ENCODE measurements at regions not wholly inside any gene's neighbourhood (a gene's known extent, or its start where the extent isn't known, plus 50 kb on each side); places are given as distances from the start of the nearest gene placed in this dataset.

- ChIA-PET CTCF (no interaction called here), POLR2A (ENCODE audit: unreplicated experiment) (no interaction called here)
These were observed 108.9 kb downstream of the NPAP1 start for GRCh38 chr15:24784506-24784905.

More at GRCh38 chr15:24784506-24784905, 108.9 kb downstream of the NPAP1 start:
- H3K4me2 ChIP-seq (ENCODE audit: low read depth, low read length): no peak overlapping the region
- H2AK5ac ChIP-seq (ENCODE audit: low read depth, low read length): no peak overlapping the region
- no peak overlapping the region for H3K56ac ChIP-seq (ENCODE audit: extremely low read depth, insufficient read depth, low read length)
- H3K27me3 ChIP-seq (ENCODE audit: control insufficient read depth, insufficient read depth, low read length): no peaks in the 10 kb centered on the region
- no peak overlapping the region for H2BK15ac ChIP-seq (ENCODE audit: low read depth, low read length)
- H3K27ac ChIP-seq (ENCODE audit: insufficient read depth, low read length): no peak overlapping the region
- H2AK9ac ChIP-seq (replicated peaks; ENCODE audit: low read depth, low read length, poor library complexity): no peak overlapping the region
- H4K8ac ChIP-seq (ENCODE audit: low read depth in 2 of 2, low read length in 2 of 2): no peak overlapping the region
- H3K4me3 ChIP-seq (ENCODE audit: insufficient read depth, low read depth, low read length): no peak overlapping the region
- no peak overlapping the region for H4K91ac ChIP-seq (ENCODE audit: insufficient read depth, low read depth, low read length)
- BruUV-seq (replicated peaks): no TSS peak
- no peak overlapping the region for H4K5ac ChIP-seq (ENCODE audit: low read depth, low read length)
- H2BK20ac ChIP-seq (ENCODE audit: low read depth, low read length): no peak overlapping the region
- in situ Hi-C loops (cut with MboI; ENCODE audit: low sequenced_read_pairs) (no loop called here), dilution Hi-C loops (cut with HindIII; ENCODE audit: low sequenced_read_pairs, unreplicated experiment) (no loop called here), intact Hi-C loops (cut with micrococcal nuclease) (no loop called here)
- ATAC-seq (ENCODE audit: low read depth) (no peak), DNase-seq (no peak)
- H3K4me1 ChIP-seq (ENCODE audit: control insufficient read depth, insufficient read depth, low read length): no peaks in the 10 kb centered on the region
- 0 out of 2 replicates have a peak, but pooled peaks cover 1% of the 10 kb centered on the region for H3K9me3 ChIP-seq (ENCODE audit: control insufficient read depth, insufficient read depth, low read length)
- H3K14ac ChIP-seq (replicated peaks; ENCODE audit: low read depth, low read length): no peak overlapping the region
- H3K18ac ChIP-seq (ENCODE audit: low read depth, low read length): no peak overlapping the region
- H3K23ac ChIP-seq (ENCODE audit: low read depth, low read length): no peak overlapping the region
- no peak for TF ChIP-seq NFE2L2 (IDR thresholded peaks at IDR 0.05; ENCODE audit: low read depth, low read length)
- no peak for TF ChIP-seq RCOR1 (IDR thresholded peaks at IDR 0.05; ENCODE audit: insufficient replicate concordance, low read length)
- TF ChIP-seq FOS (IDR thresholded peaks at IDR 0.05; ENCODE audit: low read depth, low read length): no peak
- no peak for TF ChIP-seq CEBPB (IDR thresholded peaks at IDR 0.05; ENCODE audit: low read depth, low read length)
- TF ChIP-seq BHLHE40 (IDR thresholded peaks at IDR 0.05; ENCODE audit: low read depth, low read length): no peak
- TF ChIP-seq, protein P1, sequence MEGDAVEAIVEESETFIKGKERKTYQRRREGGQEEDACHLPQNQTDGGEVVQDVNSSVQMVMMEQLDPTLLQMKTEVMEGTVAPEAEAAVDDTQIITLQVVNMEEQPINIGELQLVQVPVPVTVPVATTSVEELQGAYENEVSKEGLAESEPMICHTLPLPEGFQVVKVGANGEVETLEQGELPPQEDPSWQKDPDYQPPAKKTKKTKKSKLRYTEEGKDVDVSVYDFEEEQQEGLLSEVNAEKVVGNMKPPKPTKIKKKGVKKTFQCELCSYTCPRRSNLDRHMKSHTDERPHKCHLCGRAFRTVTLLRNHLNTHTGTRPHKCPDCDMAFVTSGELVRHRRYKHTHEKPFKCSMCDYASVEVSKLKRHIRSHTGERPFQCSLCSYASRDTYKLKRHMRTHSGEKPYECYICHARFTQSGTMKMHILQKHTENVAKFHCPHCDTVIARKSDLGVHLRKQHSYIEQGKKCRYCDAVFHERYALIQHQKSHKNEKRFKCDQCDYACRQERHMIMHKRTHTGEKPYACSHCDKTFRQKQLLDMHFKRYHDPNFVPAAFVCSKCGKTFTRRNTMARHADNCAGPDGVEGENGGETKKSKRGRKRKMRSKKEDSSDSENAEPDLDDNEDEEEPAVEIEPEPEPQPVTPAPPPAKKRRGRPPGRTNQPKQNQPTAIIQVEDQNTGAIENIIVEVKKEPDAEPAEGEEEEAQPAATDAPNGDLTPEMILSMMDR (conservative IDR thresholded peaks at IDR 0.05; ENCODE audit: low read depth, low read length): no peak
- TF ChIP-seq MAFK (IDR thresholded peaks at IDR 0.05; ENCODE audit: low read depth, low read length): no peak
- no peak for TF ChIP-seq MAZ (IDR thresholded peaks at IDR 0.05; ENCODE audit: borderline replicate concordance, low read depth, low read length)
- no peak for TF ChIP-seq CHD1 (IDR thresholded peaks at IDR 0.05; ENCODE audit: low read depth, low read length)
- no peak for TF ChIP-seq RFX5 (IDR thresholded peaks at IDR 0.05; ENCODE audit: low read depth, low read length)
- TF ChIP-seq, protein P2, sequence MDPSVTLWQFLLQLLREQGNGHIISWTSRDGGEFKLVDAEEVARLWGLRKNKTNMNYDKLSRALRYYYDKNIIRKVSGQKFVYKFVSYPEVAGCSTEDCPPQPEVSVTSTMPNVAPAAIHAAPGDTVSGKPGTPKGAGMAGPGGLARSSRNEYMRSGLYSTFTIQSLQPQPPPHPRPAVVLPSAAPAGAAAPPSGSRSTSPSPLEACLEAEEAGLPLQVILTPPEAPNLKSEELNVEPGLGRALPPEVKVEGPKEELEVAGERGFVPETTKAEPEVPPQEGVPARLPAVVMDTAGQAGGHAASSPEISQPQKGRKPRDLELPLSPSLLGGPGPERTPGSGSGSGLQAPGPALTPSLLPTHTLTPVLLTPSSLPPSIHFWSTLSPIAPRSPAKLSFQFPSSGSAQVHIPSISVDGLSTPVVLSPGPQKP (IDR thresholded peaks at IDR 0.05; ENCODE audit: borderline replicate concordance, low read depth, low read length): no peak
- TF ChIP-seq, protein P3, sequence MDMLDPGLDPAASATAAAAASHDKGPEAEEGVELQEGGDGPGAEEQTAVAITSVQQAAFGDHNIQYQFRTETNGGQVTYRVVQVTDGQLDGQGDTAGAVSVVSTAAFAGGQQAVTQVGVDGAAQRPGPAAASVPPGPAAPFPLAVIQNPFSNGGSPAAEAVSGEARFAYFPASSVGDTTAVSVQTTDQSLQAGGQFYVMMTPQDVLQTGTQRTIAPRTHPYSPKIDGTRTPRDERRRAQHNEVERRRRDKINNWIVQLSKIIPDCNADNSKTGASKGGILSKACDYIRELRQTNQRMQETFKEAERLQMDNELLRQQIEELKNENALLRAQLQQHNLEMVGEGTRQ (IDR thresholded peaks at IDR 0.05; ENCODE audit: low read depth, low read length): no peak
- TF ChIP-seq SMC3 (IDR thresholded peaks at IDR 0.05; ENCODE audit: low read depth, low read length): no peak
- TF ChIP-seq RAD21 (IDR thresholded peaks at IDR 0.05; ENCODE audit: low read length): no peak
- no peak for TF ChIP-seq MXI1 (IDR thresholded peaks at IDR 0.05; ENCODE audit: borderline replicate concordance, low read depth, low read length)
- no peak for TF ChIP-seq POLR2A (IDR thresholded peaks at IDR 0.05; ENCODE audit: low read depth, low read length)
- H3K9me1 ChIP-seq (ENCODE audit: insufficient read depth, low read length): no peaks in the 10 kb centered on the region
- H3K4ac ChIP-seq (ENCODE audit: low read depth, low read length): no peak overlapping the region
- H4K20me1 ChIP-seq (ENCODE audit: insufficient read depth, low read length): no peaks in the 10 kb centered on the region
- no peak overlapping the region for H2BK5ac ChIP-seq (ENCODE audit: low read depth, low read length, poor library complexity, severe bottlenecking)
- no peaks in the 10 kb centered on the region for H3K36me3 ChIP-seq (ENCODE audit: control insufficient read depth, insufficient read depth, low read length)
- WGBS, 2 experiments (ENCODE audit: extremely low coverage in 2 of 2, insufficient read length in 1 of 2): no CpG with 5 or more reads among the region's 4 CpGs
- H3K79me1 ChIP-seq (ENCODE audit: low read depth in 1 of 2, low read length in 2 of 2): no peaks in the 10 kb centered on the region
- no peak overlapping the region for H2BK120ac ChIP-seq (ENCODE audit: low read depth, low read length)
- no peak overlapping the region for H3K9ac ChIP-seq (ENCODE audit: low read depth, low read length)
- no peak overlapping the region for H2AFZ ChIP-seq (replicated peaks; ENCODE audit: low read length, poor library complexity)

Data from IMR-90 (cell line).